Erythroblast (primary cell): ENCODE measurements at regions not wholly inside any gene's neighbourhood (a gene's known extent, or its start where the extent isn't known, plus 50 kb on each side); places are given as distances from the start of the nearest gene placed in this dataset.

ENCODE experiments used
- GATA1 ChIP-seq: IDR thresholded peaks from 2 replicates; pipeline ENCODE4 v1.6.1; 2011; ENCODE audit warnings: low read depth, mild to moderate bottlenecking, control low read depth, low read length, moderate library complexity
- POLR2A ChIP-seq: IDR thresholded peaks from 2 replicates; pipeline ENCODE4 v1.6.1; 2011; ENCODE audit warnings: mild to moderate bottlenecking, low read length

- TF ChIP-seq POLR2A: no peak
- no peak for TF ChIP-seq GATA1
Measured at GRCh38 chr1:69291541-69291940, 276.2 kb upstream of the LRRC7 start.
